Trophoblast cell (in vitro differentiated cells and primary cell): ENCODE measurements at regions not wholly inside any gene's neighbourhood (a gene's known extent, or its start where the extent isn't known, plus 50 kb on each side); places are given as distances from the start of the nearest gene placed in this dataset.

Experiments
- DNase-seq, 2 donors: peaks; one replicate each; pipeline ENCODE4 v3.0.0-alpha.2; 2016
- H2AFZ ChIP-seq: 2 replicates; pipeline ENCODE4 v1.6.1; 2013; ENCODE audit warnings: low read length, moderate library complexity, mild to moderate bottlenecking; ENCODE audit not compliant: insufficient read depth, poor library complexity
- H2AK5ac ChIP-seq: 2 replicates; pipeline ENCODE4 v1.6.1; 2013; ENCODE audit warnings: mild to moderate bottlenecking, low read length
- H2BK120ac ChIP-seq: 2 replicates; pipeline ENCODE4 v1.6.1; 2013; ENCODE audit warnings: low read length, mild to moderate bottlenecking, moderate library complexity; ENCODE audit not compliant: insufficient read depth, poor library complexity
- H2BK12ac ChIP-seq: 2 replicates; pipeline ENCODE4 v1.6.1; 2013; ENCODE audit warnings: mild to moderate bottlenecking, low read length, moderate library complexity
- H2BK5ac ChIP-seq: 2 replicates; pipeline ENCODE4 v1.6.1; 2013; ENCODE audit warnings: low read length, low read depth, moderate library complexity, mild to moderate bottlenecking; ENCODE audit not compliant: poor library complexity
- H3K14ac ChIP-seq: 2 replicates; pipeline ENCODE4 v1.6.1; 2013; ENCODE audit warnings: mild to moderate bottlenecking, low read length
- H3K18ac ChIP-seq: 2 replicates; pipeline ENCODE4 v1.6.1; 2013; ENCODE audit warnings: mild to moderate bottlenecking, low read length
- H3K23ac ChIP-seq: 2 replicates; pipeline ENCODE4 v1.6.1; 2013; ENCODE audit warnings: low read length
- H3K27ac ChIP-seq: 2 replicates; pipeline ENCODE4 v1.5.1; 2013; ENCODE audit warnings: low read depth, mild to moderate bottlenecking, inconsistent platforms, low read length, moderate library complexity
- H3K27me3 ChIP-seq: 2 replicates; pipeline ENCODE4 v1.6.1; 2013; ENCODE audit warnings: inconsistent platforms, mild to moderate bottlenecking, low read length, moderate library complexity; ENCODE audit not compliant: insufficient read depth
- H3K36me3 ChIP-seq, 2 experiments: 1 replicate in 1 of 2; 2 replicates in 1 of 2; pipeline ENCODE4 v1.6.1; 2013; ENCODE audit warnings: low read length in 2 of 2, mild to moderate bottlenecking in 2 of 2, moderate library complexity in 1 of 2; ENCODE audit not compliant: insufficient read depth in 2 of 2, control insufficient read depth in 1 of 2
- H3K4ac ChIP-seq: 2 replicates; pipeline ENCODE4 v1.6.1; 2013; ENCODE audit warnings: low read depth, mild to moderate bottlenecking, low read length, moderate library complexity
- H3K4me1 ChIP-seq, 2 experiments: 1 replicate in 1 of 2; 2 replicates in 1 of 2; pipeline ENCODE4 v1.6.1; 2013; ENCODE audit warnings: low read length in 2 of 2, mild to moderate bottlenecking in 2 of 2, moderate library complexity in 1 of 2; ENCODE audit not compliant: insufficient read depth in 2 of 2, control insufficient read depth in 1 of 2
- H3K4me2 ChIP-seq: 2 replicates; pipeline ENCODE4 v1.6.1; 2013; ENCODE audit warnings: inconsistent platforms, mild to moderate bottlenecking, low read length, moderate library complexity
- H3K4me3 ChIP-seq: 2 replicates; pipeline ENCODE4 v1.5.1; 2013; ENCODE audit warnings: mild to moderate bottlenecking, low read depth, low read length, inconsistent platforms
- H3K79me1 ChIP-seq: one replicate; pipeline ENCODE4 v1.6.1; 2013; ENCODE audit warnings: low read length
- H3K79me2 ChIP-seq: 2 replicates; pipeline ENCODE4 v1.6.1; 2013; ENCODE audit warnings: low read length, mild to moderate bottlenecking; ENCODE audit not compliant: control insufficient read depth, insufficient read depth, poor library complexity
- H3K9ac ChIP-seq: 2 replicates; pipeline ENCODE4 v1.6.1; 2013; ENCODE audit warnings: mild to moderate bottlenecking, low read length
- H3K9me3 ChIP-seq: 2 replicates; pipeline ENCODE4 v1.6.1; 2013; ENCODE audit warnings: low read depth, mild to moderate bottlenecking, control low read depth, inconsistent platforms, low read length; ENCODE audit not compliant: insufficient read depth
- H4K12ac ChIP-seq: 2 replicates; pipeline ENCODE4 v1.6.1; 2013; ENCODE audit warnings: low read depth, mild to moderate bottlenecking, low read length, moderate library complexity
- H4K8ac ChIP-seq: 2 replicates; pipeline ENCODE4 v1.6.1; 2013; ENCODE audit warnings: low read depth, mild to moderate bottlenecking, low read length, moderate library complexity
- H4K91ac ChIP-seq: one replicate; pipeline ENCODE4 v1.6.1; 2013; ENCODE audit warnings: low read depth, mild to moderate bottlenecking, low read length, moderate library complexity
- WGBS: extraction: QIAGEN DNeasy Blood & Tissue Kit; methylation state at CpG from one replicate; pipeline ENCODE4 v1.1.7; 2013; ENCODE audit warnings: missing lambda C conversion rate; ENCODE audit not compliant: insufficient read length, insufficient coverage; ENCODE audit errors: extremely low coverage; 5-methylcytosine and 5-hydroxymethylcytosine counted together

DNA sequence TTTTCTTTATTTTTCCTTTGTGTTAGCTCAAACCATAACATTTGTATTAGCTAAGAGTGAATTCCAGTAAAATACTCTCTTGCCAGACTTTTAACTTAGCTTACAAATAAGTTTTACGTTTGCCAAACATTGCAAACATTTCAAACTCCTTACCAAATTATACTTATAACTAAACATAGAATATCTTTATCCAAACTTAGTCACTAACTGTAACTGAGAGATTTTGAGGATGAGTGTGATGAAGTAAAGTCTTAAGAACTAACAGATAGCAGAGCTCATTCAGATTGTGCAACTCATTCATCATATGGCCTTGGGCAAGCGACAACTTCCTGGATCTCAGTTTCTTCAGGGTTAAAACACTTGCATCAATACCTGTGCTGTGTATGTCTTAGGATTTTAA, 533.7 kb downstream of the TDRD15 start:
- 100% methylated on average over 1 of the region's 2 CpGs for WGBS
- no peaks in the 10 kb centered on the region for H3K79me2 ChIP-seq

DNA sequence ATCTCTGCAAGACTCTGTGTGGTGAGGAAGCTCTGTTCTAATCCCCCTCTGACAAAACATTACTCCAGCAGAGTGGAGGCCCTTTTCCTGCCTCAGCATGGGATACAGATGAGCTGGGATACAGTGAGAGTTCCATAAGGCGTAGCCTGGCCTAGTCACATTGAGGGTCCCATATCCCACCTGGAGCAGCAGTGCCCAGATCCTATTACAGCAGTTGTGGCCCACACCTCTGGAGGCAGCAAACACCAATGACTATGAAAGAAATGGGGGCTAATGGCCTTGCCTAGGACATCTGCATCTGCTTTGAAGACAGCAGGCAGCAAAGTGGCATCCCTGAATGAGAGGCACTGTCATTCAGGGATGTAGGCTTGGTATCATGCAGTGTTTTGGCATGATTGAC, 534.5 kb downstream of the TDRD15 start:
- H3K27ac ChIP-seq = no peak overlapping the region
- H3K27me3 ChIP-seq = no peaks in the 10 kb centered on the region
- WGBS = no CpG with 5 or more reads among the region's 1 CpG
- no peak overlapping the region for H3K9ac ChIP-seq
- H3K79me1 ChIP-seq = peaks cover 3% of the 10 kb centered on the region
- no peak overlapping the region for H4K12ac ChIP-seq
- no peak overlapping the region for H2AK5ac ChIP-seq
- no peak overlapping the region for H2AFZ ChIP-seq
- H2BK5ac ChIP-seq = no peak overlapping the region
- no peaks in the 10 kb centered on the region for H3K36me3 ChIP-seq
- H4K91ac ChIP-seq = no peak overlapping the region
- no peaks in the 10 kb centered on the region for H3K9me3 ChIP-seq
- no peak for DNase-seq
- peak overlapping the region; percentile 19 for H2BK12ac ChIP-seq
- H3K4me3 ChIP-seq = no peak overlapping the region
- H3K23ac ChIP-seq = no peak overlapping the region
- no peaks in the 10 kb centered on the region for H3K79me2 ChIP-seq
- peak overlapping the region; percentile 85 for H2BK120ac ChIP-seq
- peaks cover 4% of the 10 kb centered on the region in 2 experiments for H3K4me1 ChIP-seq
- H3K18ac ChIP-seq = no peak overlapping the region
- no peak overlapping the region for H3K4me2 ChIP-seq
- peak overlapping the region; percentile 26 for H3K14ac ChIP-seq
- H4K8ac ChIP-seq = no peak overlapping the region
- no peak overlapping the region for H3K4ac ChIP-seq

More for the DNA sequence above, 533.7 kb downstream of the TDRD15 start:
- Histone ChIP-seq H2AK5ac (no peak overlapping the region), H3K23ac (no peak overlapping the region), H3K9ac (no peak overlapping the region), H3K4ac (no peak overlapping the region), H3K4me3 (no peak overlapping the region), H4K8ac (no peak overlapping the region), H4K12ac (no peak overlapping the region), H3K18ac (no peak overlapping the region), H2AFZ (no peak overlapping the region), H4K91ac (no peak overlapping the region), H3K27me3 (no peaks in the 10 kb centered on the region), H3K36me3 (no peaks in the 10 kb centered on the region), H3K27ac (no peak overlapping the region), H2BK12ac (no peak overlapping the region), H3K4me2 (no peak overlapping the region), H3K4me1 (peaks cover 4% of the 10 kb centered on the region in 2 experiments), H2BK5ac (no peak overlapping the region), H3K79me1 (peaks cover 5% of the 10 kb centered on the region), H2BK120ac (no peak overlapping the region), H3K9me3 (no peaks in the 10 kb centered on the region), H3K14ac (no peak overlapping the region)
- no peak for DNase-seq

DNA sequence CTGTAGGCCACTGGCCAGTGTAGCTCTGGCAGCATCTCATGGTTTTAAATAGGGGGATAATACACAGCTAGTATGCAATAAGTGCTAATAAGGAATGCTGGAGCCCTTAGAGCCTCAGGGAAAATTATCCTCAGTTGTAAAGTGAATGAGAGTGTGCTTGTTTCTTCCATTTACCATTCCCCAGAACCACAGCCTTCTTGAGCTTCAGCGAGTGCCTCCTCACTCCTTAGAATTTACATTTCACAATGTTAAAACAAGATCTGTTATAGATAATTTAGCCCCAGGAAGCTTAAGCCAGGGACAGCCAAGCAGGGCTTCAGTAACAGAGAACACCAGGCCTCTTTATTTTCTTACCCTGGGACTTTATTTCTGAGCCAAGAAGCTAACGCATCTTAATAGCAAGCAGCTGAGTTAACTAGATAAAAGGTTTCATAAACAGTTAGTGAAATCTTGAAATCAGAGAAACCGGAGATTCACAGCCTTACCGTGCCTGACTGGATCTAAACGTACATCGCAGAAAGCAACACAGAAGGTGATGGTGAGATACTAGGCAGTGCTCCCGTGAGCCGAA, 535.2 kb downstream of the TDRD15 start:
- Histone ChIP-seq H3K14ac (no peak overlapping the region), H3K9ac (no peak overlapping the region), H3K23ac (no peak overlapping the region), H3K27me3 (no peaks in the 10 kb centered on the region), H2BK120ac (no peak overlapping the region), H2AK5ac (no peak overlapping the region), H3K18ac (no peak overlapping the region), H2AFZ (no peak overlapping the region), H3K9me3 (no peaks in the 10 kb centered on the region), H3K4me1 (peaks cover 4% of the 10 kb centered on the region in 2 experiments), H3K79me1 (peaks cover 3% of the 10 kb centered on the region), H2BK12ac (no peak overlapping the region), H3K4me2 (no peak overlapping the region), H3K36me3 (no peaks in the 10 kb centered on the region), H4K91ac (no peak overlapping the region), H3K4ac (no peak overlapping the region), H2BK5ac (no peak overlapping the region), H4K8ac (no peak overlapping the region), H3K27ac (no peak overlapping the region), H3K4me3 (no peak overlapping the region), H4K12ac (no peak overlapping the region), H3K79me2 (no peaks in the 10 kb centered on the region)
- DNase-seq = no peak
- no CpG with 5 or more reads among the region's 8 CpGs for WGBS

DNA sequence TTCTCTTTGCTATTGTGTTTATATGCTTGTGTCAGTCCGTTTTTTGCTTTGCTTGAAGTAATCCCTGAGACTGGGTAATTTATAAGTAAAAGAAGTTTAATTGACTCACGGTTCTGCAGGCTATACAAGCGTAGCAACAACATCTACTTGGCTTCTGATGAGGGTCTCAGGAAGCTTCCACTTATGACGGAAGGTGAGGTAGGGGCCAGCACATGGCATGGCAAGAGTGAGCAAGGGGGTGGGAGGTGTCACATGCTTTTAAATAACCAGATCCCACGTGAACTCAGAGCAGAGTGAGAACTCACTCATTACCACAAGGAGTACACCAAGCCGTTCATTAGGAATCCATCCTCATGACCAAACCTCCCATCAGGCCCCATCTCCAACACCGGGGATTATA, 540.3 kb downstream of the TDRD15 start:
- Histone ChIP-seq H2AFZ (no peak overlapping the region), H3K9ac (no peak overlapping the region), H3K4ac (no peak overlapping the region), H3K18ac (no peak overlapping the region), H3K9me3 (no peaks in the 10 kb centered on the region), H3K23ac (no peak overlapping the region), H3K4me3 (no peak overlapping the region), H2AK5ac (no peak overlapping the region), H2BK120ac (no peak overlapping the region), H3K36me3 (no peaks in the 10 kb centered on the region), H4K91ac (no peak overlapping the region), H3K27ac (no peak overlapping the region), H3K27me3 (no peaks in the 10 kb centered on the region), H2BK12ac (no peak overlapping the region), H4K12ac (no peak overlapping the region), H3K79me2 (no peaks in the 10 kb centered on the region), H4K8ac (no peak overlapping the region), H3K4me2 (no peak overlapping the region), H3K4me1 (no peaks in the 10 kb centered on the region), H2BK5ac (no peak overlapping the region), H3K79me1 (no peaks in the 10 kb centered on the region), H3K14ac (no peak overlapping the region)
- DNase-seq = no peak
- WGBS = no CpG with 5 or more reads among the region's 7 CpGs
